ENCODE measurements at regions not wholly inside any gene's neighbourhood (a gene's known extent, or its start where the extent isn't known, plus 50 kb on each side); places are given as distances from the start of the nearest gene placed in this dataset.

DNA sequence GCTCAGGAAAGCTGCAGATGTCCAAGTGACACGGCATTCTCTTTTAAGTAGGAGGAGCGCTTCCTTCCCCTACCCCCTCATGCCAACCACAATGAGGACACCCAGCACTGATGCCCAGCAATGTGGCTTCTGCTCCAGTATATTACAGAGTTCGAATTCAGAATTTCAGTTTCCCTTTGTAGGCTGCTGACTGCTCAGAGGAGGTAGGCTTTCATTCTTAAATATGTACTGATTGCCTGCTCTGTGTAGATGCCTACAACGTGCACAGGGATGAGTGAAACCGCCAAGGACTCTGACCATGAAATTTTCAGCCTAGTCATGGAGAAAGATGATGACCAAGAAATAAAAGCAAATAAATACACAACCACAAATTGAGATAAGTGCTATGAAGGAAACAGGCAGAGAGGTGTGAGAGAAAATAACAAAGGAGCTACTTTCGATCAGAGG lies 50.9 kb upstream of the TNFAIP3 start:
- H3K9me3 Mint-ChIP-seq (ENCODE audit: unreplicated experiment) = no peaks in the 10 kb centered on the region

DNA sequence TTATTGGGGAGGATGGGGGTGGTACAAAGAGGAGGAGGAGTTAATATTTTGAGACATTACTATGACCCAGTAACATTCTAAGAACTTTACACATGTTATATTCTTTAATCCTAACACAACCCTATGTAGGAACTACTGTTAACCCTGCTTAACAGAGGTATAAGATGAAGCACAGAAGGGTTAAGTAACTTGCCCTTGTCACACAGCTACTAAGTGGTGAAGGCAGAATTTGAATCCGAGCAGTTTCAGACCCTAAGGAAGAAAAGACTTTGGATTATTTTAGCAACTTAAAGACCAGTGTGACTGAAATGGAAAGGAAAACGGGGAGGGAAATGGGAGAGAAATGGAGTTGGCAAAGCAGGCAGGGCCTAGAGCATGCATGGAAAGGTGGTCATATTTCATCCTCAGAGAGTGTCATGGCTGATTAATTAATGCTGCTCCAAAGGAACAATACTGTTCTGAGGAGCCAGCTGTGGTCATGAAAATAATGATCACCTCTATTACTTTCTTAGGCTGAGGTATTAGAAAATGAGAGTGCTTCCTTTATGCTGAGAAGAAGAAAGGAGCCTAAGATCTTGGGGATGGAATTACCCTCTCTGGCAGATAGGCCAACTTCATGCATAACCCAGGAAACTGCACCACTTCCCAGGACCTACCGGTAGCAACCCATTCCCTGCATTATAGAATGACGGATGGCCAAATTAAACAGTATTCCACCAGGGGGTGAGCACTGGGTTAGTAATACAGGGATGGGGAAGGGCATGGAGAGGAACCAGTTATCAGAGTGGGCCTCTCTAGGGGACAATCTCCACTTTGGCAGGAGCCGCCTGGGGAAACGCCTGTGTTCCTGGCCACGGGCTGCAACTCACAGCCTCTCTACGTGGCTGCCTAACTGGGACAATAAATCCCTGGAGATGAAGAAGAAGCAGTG lies 50.1 kb upstream of the TNFAIP3 start:
- TF ChIP-seq, protein P1, sequence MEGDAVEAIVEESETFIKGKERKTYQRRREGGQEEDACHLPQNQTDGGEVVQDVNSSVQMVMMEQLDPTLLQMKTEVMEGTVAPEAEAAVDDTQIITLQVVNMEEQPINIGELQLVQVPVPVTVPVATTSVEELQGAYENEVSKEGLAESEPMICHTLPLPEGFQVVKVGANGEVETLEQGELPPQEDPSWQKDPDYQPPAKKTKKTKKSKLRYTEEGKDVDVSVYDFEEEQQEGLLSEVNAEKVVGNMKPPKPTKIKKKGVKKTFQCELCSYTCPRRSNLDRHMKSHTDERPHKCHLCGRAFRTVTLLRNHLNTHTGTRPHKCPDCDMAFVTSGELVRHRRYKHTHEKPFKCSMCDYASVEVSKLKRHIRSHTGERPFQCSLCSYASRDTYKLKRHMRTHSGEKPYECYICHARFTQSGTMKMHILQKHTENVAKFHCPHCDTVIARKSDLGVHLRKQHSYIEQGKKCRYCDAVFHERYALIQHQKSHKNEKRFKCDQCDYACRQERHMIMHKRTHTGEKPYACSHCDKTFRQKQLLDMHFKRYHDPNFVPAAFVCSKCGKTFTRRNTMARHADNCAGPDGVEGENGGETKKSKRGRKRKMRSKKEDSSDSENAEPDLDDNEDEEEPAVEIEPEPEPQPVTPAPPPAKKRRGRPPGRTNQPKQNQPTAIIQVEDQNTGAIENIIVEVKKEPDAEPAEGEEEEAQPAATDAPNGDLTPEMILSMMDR (IDR thresholded peaks at IDR 0.05) = no peak
- H3K9me3 Mint-ChIP-seq (ENCODE audit: unreplicated experiment) = no peaks in the 10 kb centered on the region
- H3K4me3 Mint-ChIP-seq (ENCODE audit: unreplicated experiment) = no peak overlapping the region
- H3K27me3 Mint-ChIP-seq (ENCODE audit: unreplicated experiment) = no peaks in the 10 kb centered on the region
- DNase-seq (ENCODE audit: extremely low spot score, unreplicated experiment) = no peak
- H3K4me1 Mint-ChIP-seq (ENCODE audit: unreplicated experiment) = peaks cover 16% of the 10 kb centered on the region
- no peaks in the 10 kb centered on the region for H3K36me3 Mint-ChIP-seq (ENCODE audit: unreplicated experiment)
- H3K27ac Mint-ChIP-seq (ENCODE audit: unreplicated experiment) = no peak overlapping the region

More for the DNA sequence above, 50.9 kb upstream of the TNFAIP3 start:
- Mint-ChIP-seq H3K4me3 (ENCODE audit: unreplicated experiment) (no peak overlapping the region), H3K36me3 (ENCODE audit: unreplicated experiment) (no peaks in the 10 kb centered on the region), H3K4me1 (ENCODE audit: unreplicated experiment) (peaks cover 20% of the 10 kb centered on the region), H3K27me3 (ENCODE audit: unreplicated experiment) (no peaks in the 10 kb centered on the region), H3K27ac (ENCODE audit: unreplicated experiment) (no peak overlapping the region)
- TF ChIP-seq, protein P1 (IDR thresholded peaks at IDR 0.05) = no peak
- DNase-seq (ENCODE audit: extremely low spot score, unreplicated experiment) = no peak

All from osteocyte (in vitro differentiated cells).